ENCODE measurements at regions not wholly inside any gene's neighbourhood (a gene's known extent, or its start where the extent isn't known, plus 50 kb on each side); places are given as distances from the start of the nearest gene placed in this dataset.

- TF ChIP-seq CTCF (conservative IDR thresholded peaks at IDR 0.05; ENCODE audit: low read depth, low read length) (no peak), RFX5 (IDR thresholded peaks at IDR 0.05; ENCODE audit: low read depth, low read length) (no peak), POLR2A (IDR thresholded peaks at IDR 0.05; ENCODE audit: low read depth, low read length) (no peak), USF2 (IDR thresholded peaks at IDR 0.05; ENCODE audit: low read depth, low read length) (no peak)
Measured at GRCh38 chr3:167187221-167187620, 192.9 kb downstream of the ZBBX start.

All from IMR-90 (cell line).